ENCODE measurements at regions not wholly inside any gene's neighbourhood (a gene's known extent, or its start where the extent isn't known, plus 50 kb on each side); places are given as distances from the start of the nearest gene placed in this dataset.
"Not testable (repeated sequence)": the region's sequence is repeated elsewhere in the genome, so short reads cannot be mapped to it uniquely, and the experiment has no call there.

- TF ChIP-seq CTCF (conservative IDR thresholded peaks at IDR 0.05; ENCODE audit: control insufficient read depth, insufficient read depth, low read depth, low read length), result no peak
- no peak overlapping the region for H3K4me3 ChIP-seq (ENCODE audit: control insufficient read depth, low read depth, low read length)
- DNase-seq (ENCODE audit: low read depth), result no peak
Observed at GRCh38 chr10:87603196-87603595, 56.5 kb upstream of the PAPSS2 start.

DNA sequence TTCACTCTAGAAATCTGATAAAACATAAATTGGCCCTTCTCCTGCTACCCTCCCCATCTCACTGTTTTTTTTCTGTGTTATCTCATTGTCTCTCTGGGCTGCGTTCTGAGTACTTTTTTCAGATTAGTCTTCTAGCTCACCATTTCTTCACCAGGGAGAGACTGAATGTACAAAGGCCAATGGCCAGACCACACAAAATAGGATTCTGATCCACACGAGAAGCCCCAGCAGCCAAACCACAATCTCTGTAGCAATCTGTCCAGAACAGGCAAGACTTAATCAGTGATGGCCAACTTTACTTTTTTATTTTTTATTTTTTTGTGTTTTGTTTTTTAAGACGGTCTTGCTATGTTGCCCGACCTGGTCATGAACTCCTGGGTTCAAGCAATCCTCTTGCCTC, 55.9 kb upstream of the PAPSS2 start:
- DNase-seq (ENCODE audit: low read depth), result peak; percentile 13
- no peak overlapping the region for H3K4me3 ChIP-seq (ENCODE audit: control insufficient read depth, low read depth, low read length)
- TF ChIP-seq CTCF (conservative IDR thresholded peaks at IDR 0.05; ENCODE audit: control insufficient read depth, insufficient read depth, low read depth, low read length), result no peak

DNA sequence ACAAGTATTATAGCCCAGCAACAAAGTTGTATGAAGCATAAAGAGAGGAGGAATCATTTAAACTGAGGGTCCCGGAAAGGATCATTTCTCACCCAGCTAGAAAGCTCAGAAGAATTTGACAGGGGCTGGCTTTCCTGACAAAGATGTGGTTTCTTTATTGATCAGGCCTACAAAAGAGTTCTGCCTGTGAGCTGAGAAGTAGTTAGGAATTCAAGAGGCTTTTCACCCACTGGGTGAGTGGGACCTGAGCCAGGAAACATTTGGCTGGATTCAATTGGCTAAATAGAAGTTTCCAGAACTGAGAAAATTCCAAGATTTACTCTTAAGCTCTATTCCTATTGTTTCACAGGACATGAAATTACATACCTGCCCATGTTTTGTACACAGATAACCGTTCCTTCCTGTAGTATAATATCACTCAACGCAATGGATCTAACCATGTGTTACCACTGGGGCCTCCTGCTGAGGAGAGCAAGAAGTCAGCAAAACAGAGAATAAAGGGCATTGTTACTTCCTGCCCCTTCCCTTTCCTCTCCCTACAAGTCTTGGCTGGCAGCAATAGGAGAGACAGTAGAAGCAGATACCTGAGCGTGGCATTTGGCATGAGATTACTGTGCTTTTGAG, 53.9 kb upstream of the PAPSS2 start:
- TF ChIP-seq CTCF (conservative IDR thresholded peaks at IDR 0.05; ENCODE audit: control insufficient read depth, insufficient read depth, low read depth, low read length), result no peak
- H3K4me3 ChIP-seq (ENCODE audit: control insufficient read depth, low read depth, low read length), result no peak overlapping the region
- no peak for DNase-seq (ENCODE audit: low read depth)

GRCh38 chr10:87608756-87609155, 50.9 kb upstream of the PAPSS2 start:
- no peak for DNase-seq (ENCODE audit: low read depth)
- no peak for TF ChIP-seq CTCF (conservative IDR thresholded peaks at IDR 0.05; ENCODE audit: control insufficient read depth, insufficient read depth, low read depth, low read length)
- no peak overlapping the region for H3K4me3 ChIP-seq (ENCODE audit: control insufficient read depth, low read depth, low read length)

DNA sequence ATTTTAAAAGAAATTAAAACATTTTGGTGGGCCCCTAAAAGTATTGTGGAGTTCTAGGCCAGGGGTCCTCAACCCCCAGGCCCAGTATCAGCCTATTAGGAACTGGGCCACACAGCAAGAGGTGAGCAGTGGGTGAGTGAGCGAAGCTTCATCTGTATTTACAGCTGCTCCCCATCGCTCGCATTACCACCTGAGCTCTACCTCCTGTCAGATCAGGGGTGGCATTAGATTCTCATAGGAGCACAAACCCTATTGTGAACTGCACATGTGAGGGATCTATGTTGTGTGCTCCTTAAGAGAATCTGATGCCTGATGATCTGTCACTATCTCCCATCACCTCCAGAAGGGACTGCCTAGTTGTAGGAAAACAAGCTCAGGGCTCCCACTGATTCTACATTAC, 50.1 kb upstream of the PAPSS2 start:
- H3K4me3 ChIP-seq (ENCODE audit: control insufficient read depth, low read depth, low read length); DNase-seq (ENCODE audit: low read depth): not testable (repeated sequence)

Data from fibroblast of mammary gland (primary cell).